Central memory CD8-positive, alpha-beta T cell (primary cell): ENCODE measurements at regions not wholly inside any gene's neighbourhood (a gene's known extent, or its start where the extent isn't known, plus 50 kb on each side); places are given as distances from the start of the nearest gene placed in this dataset.
A peak's percentile ranks its signal among the peaks of the same experiment; 100 is the strongest.
"Not testable (repeated sequence)": the region's sequence is repeated elsewhere in the genome, so short reads cannot be mapped to it uniquely, and the experiment has no call there.

Experiments
- ATAC-seq: fragments of 150-1000 bp; cut with Tn5 transposase; replicated peaks from 2 replicates; pipeline ENCODE4 v1.10.0; 2022; ENCODE audit warnings: mild to moderate bottlenecking, moderate FRiP score, moderate number of reproducible peaks; ENCODE audit not compliant: poor library complexity, severe bottlenecking; ENCODE audit errors: extremely low read depth
- DNase-seq, 2 donors: peaks; one replicate each; pipeline ENCODE4 v3.0.0; 2021; ENCODE audit warnings: low spot score in 2 of 2
- H3K27ac Mint-ChIP-seq: one replicate; pipeline ENCODE4 v1.8.0; 2022; ENCODE audit warnings: low read depth, mild to moderate bottlenecking, moderate library complexity, mixed read lengths
- H3K27me3 Mint-ChIP-seq: one replicate; pipeline ENCODE4 v1.8.0; 2022; ENCODE audit warnings: mixed read lengths
- H3K36me3 Mint-ChIP-seq: one replicate; pipeline ENCODE4 v1.8.0; 2022; ENCODE audit warnings: mild to moderate bottlenecking, moderate library complexity, mixed read lengths; ENCODE audit not compliant: insufficient read depth
- H3K4me1 Mint-ChIP-seq: one replicate; pipeline ENCODE4 v1.8.0; 2022; ENCODE audit warnings: mixed read lengths
- H3K4me3 Mint-ChIP-seq: one replicate; pipeline ENCODE4 v1.8.0; 2022; ENCODE audit warnings: mild to moderate bottlenecking, moderate library complexity, mixed read lengths
- H3K9me3 Mint-ChIP-seq: one replicate; pipeline ENCODE4 v1.8.0; 2022; ENCODE audit warnings: mixed read lengths

- Mint-ChIP-seq H3K4me1 (no peaks in the 10 kb centered on the region), H3K9me3 (no peaks in the 10 kb centered on the region)
- ATAC-seq: no peak
Measured at GRCh38 chr20:59481477-59482018, 122.8 kb upstream of the PHACTR3 start.

DNA sequence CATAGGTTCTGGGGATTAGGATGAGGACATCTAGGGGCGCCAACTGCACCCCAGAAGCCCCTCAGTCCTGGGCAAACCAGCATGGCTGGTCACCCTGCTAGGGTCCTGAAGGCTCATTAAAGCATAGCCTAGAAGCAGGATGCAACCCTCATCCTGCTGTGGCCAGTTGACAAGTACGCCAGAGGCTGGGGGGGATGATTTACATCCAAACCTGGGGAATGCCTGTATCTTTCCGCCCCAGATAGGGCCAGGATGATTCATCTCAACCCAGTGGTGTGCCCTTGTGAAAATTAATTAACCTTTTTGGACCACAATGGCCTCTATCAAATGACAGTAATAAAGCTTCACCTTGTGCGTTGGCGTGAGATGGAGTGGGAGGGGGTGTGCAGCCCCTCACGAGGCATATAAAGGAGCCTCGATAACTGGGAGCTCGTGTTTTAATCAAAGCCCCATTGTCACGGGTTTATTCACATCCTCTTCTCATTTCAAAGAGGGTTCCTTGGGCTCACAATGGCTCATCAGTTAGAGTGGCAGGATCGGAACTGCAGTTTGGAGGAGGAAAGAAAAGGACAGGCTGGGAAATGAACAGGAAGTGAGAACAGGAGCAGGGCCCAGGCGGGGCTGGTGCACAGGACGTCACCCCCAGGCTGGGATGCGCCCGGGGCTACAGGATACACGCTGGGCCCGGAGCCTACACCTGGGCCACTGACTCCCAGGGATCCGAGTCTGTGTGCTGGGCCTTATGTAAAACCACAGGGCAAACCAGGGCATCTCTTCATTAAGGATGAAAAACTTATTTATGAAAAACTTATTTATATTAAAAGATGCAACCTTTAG is 121.8 kb upstream of the PHACTR3 start:
- DNase-seq (no peak), ATAC-seq (no peak)
- Mint-ChIP-seq H3K4me3 (no peak overlapping the region), H3K9me3 (no peaks in the 10 kb centered on the region), H3K36me3 (no peaks in the 10 kb centered on the region), H3K4me1 (no peaks in the 10 kb centered on the region), H3K27me3 (peaks cover 54% of the 10 kb centered on the region), H3K27ac (no peak overlapping the region)

More at GRCh38 chr20:59481477-59482018, 122.8 kb upstream of the PHACTR3 start:
- Mint-ChIP-seq H3K27me3 (peaks cover 49% of the 10 kb centered on the region), H3K36me3 (no peaks in the 10 kb centered on the region), H3K27ac (no peak overlapping the region), H3K4me3 (no peak overlapping the region)
- DNase-seq: no peak

DNA sequence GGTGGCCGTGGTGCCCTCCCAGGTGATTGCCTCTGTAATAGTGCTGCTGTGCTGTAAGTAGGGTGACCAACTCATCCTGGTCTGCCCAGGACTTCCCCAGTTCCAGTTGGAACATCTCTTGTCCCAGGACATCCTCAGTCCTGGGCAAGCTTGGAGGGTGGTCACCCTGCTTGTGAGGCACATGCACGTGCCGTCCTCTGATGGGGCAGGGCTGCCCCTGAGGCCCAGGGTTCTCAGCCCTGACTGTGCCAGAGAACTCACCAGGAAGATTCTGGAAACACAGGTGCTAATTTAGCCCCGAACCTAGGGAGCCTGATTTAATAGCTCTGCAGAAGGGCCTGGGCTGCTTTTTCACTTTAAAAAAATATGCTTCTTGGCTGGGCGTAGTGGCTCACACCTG is 120.9 kb upstream of the PHACTR3 start:
- Mint-ChIP-seq H3K4me1 (no peaks in the 10 kb centered on the region), H3K27me3 (peaks cover 53% of the 10 kb centered on the region), H3K36me3 (no peaks in the 10 kb centered on the region), H3K4me3 (no peak overlapping the region), H3K9me3 (no peaks in the 10 kb centered on the region), H3K27ac (no peak overlapping the region)
- ATAC-seq (no peak), DNase-seq (no peak)

- no peaks in the 10 kb centered on the region for H3K4me1 Mint-ChIP-seq
- no peak for DNase-seq
- H3K9me3 Mint-ChIP-seq: no peaks in the 10 kb centered on the region
- H3K36me3 Mint-ChIP-seq: no peaks in the 10 kb centered on the region
- no peak overlapping the region for H3K4me3 Mint-ChIP-seq
- peaks cover 45% of the 10 kb centered on the region for H3K27me3 Mint-ChIP-seq
- no peak overlapping the region for H3K27ac Mint-ChIP-seq
- ATAC-seq: no peak
Measured at GRCh38 chr20:59484228-59484627, 120.1 kb upstream of the PHACTR3 start.

- Mint-ChIP-seq H3K27me3 (peaks cover 35% of the 10 kb centered on the region), H3K9me3 (no peaks in the 10 kb centered on the region), H3K27ac (no peak overlapping the region), H3K36me3 (no peaks in the 10 kb centered on the region), H3K4me1 (no peaks in the 10 kb centered on the region), H3K4me3 (no peak overlapping the region)
- ATAC-seq: no peak
- no peak for DNase-seq
Measured at GRCh38 chr20:59485576-59486454, 118.5 kb upstream of the PHACTR3 start.

- H3K9me3 Mint-ChIP-seq, H3K27ac Mint-ChIP-seq, H3K4me1 Mint-ChIP-seq, ATAC-seq, H3K4me3 Mint-ChIP-seq, DNase-seq, H3K36me3 Mint-ChIP-seq: not testable (repeated sequence)
- peaks cover 28% of the 10 kb centered on the region for H3K27me3 Mint-ChIP-seq
Measured at GRCh38 chr20:59488459-59488858, 115.9 kb upstream of the PHACTR3 start.

- not testable (repeated sequence) for ATAC-seq, H3K27ac Mint-ChIP-seq, H3K4me1 Mint-ChIP-seq, DNase-seq, H3K9me3 Mint-ChIP-seq, H3K36me3 Mint-ChIP-seq, H3K4me3 Mint-ChIP-seq
- peaks cover 41% of the 10 kb centered on the region for H3K27me3 Mint-ChIP-seq
Measured at GRCh38 chr20:59490196-59491004, 113.9 kb upstream of the PHACTR3 start.

DNA sequence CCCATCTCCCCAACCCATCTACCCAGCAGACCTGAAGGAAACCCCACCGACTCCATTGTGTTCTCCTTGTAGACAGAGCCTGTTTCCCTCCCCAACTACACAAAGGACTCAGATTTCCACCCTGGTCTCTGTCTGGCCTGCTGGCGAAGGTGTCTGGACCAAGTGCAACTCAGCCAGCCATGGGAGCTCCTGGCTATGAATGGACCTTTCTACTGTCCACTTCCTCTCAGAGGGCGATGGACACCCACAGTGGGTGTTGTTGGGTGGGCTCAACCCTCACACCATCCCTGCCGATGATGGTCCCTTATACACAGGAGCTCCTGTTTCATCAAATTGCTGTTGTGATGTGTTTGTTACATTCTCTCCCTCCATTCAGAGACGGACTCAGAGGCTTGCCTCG is 112.5 kb upstream of the PHACTR3 start:
- no peak for ATAC-seq
- peaks cover 5% of the 10 kb centered on the region for H3K4me1 Mint-ChIP-seq
- H3K27ac Mint-ChIP-seq: no peak overlapping the region
- peaks cover 52% of the 10 kb centered on the region for H3K27me3 Mint-ChIP-seq
- no peak for DNase-seq
- H3K4me3 Mint-ChIP-seq: no peak overlapping the region
- no peaks in the 10 kb centered on the region for H3K36me3 Mint-ChIP-seq
- H3K9me3 Mint-ChIP-seq: no peaks in the 10 kb centered on the region

DNA sequence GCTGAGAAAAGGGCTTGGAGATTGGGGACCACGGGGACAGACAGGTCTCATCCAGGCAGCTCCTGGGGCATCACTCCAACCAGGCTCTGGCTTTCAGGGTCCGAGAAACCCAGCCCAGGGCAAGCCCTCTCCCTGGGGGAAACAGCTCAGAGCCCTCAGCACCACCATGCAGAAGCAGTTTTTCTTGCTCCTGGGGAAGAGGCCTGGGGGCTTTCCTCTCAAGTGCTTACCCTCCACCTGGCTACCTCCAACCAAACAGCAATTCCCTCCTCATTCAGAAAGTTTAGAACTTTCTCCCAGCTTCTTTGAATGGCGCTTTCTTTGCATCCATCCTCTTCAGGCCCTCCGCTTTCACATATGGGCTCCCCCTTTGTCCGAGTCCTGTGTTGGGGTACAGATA is 110.4 kb upstream of the PHACTR3 start:
- Mint-ChIP-seq H3K4me3 (no peak overlapping the region), H3K27ac (no peak overlapping the region), H3K4me1 (peaks cover 5% of the 10 kb centered on the region), H3K36me3 (no peaks in the 10 kb centered on the region), H3K27me3 (peaks cover 57% of the 10 kb centered on the region), H3K9me3 (no peaks in the 10 kb centered on the region)
- DNase-seq (no peak), ATAC-seq (no peak)

GRCh38 chr20:59495166-59495565 is 109.2 kb upstream of the PHACTR3 start:
- DNase-seq (no peak), ATAC-seq (no peak)
- H3K27ac Mint-ChIP-seq: no peak overlapping the region
- H3K36me3 Mint-ChIP-seq: no peaks in the 10 kb centered on the region
- no peak overlapping the region for H3K4me3 Mint-ChIP-seq
- peaks cover 5% of the 10 kb centered on the region for H3K4me1 Mint-ChIP-seq
- peaks cover 70% of the 10 kb centered on the region for H3K27me3 Mint-ChIP-seq
- no peaks in the 10 kb centered on the region for H3K9me3 Mint-ChIP-seq

- H3K27me3 Mint-ChIP-seq: peaks cover 78% of the 10 kb centered on the region
- H3K4me1 Mint-ChIP-seq: peaks cover 5% of the 10 kb centered on the region
- H3K9me3 Mint-ChIP-seq: no peaks in the 10 kb centered on the region
- no peak overlapping the region for H3K27ac Mint-ChIP-seq
- ATAC-seq (no peak), DNase-seq (peak; percentile 37 to 39)
- no peaks in the 10 kb centered on the region for H3K36me3 Mint-ChIP-seq
- no peak overlapping the region for H3K4me3 Mint-ChIP-seq
Measured at GRCh38 chr20:59495894-59496510, 108.3 kb upstream of the PHACTR3 start.

- Mint-ChIP-seq H3K27ac (no peak overlapping the region), H3K27me3 (peaks cover 77% of the 10 kb centered on the region), H3K4me3 (no peak overlapping the region), H3K4me1 (peaks cover 5% of the 10 kb centered on the region), H3K36me3 (no peaks in the 10 kb centered on the region), H3K9me3 (no peaks in the 10 kb centered on the region)
- DNase-seq (no peak), ATAC-seq (no peak)
Measured at GRCh38 chr20:59498291-59498690, 106.0 kb upstream of the PHACTR3 start.
